ENCODE measurements at regions not wholly inside any gene's neighbourhood (a gene's known extent, or its start where the extent isn't known, plus 50 kb on each side); places are given as distances from the start of the nearest gene placed in this dataset.

- DNase-seq (ENCODE audit: low spot score) = no peak
- Histone ChIP-seq H3K9me3 (no peaks in the 10 kb centered on the region), H3K36me3 (no peaks in the 10 kb centered on the region), H3K27ac (no peak overlapping the region), H3K4me1 (replicated peaks) (no peaks in the 10 kb centered on the region), H3K27me3 (replicated peaks; ENCODE audit: insufficient read depth) (no peaks in the 10 kb centered on the region), H3K4me3 (no peak overlapping the region)
- TF ChIP-seq POLR2A (IDR thresholded peaks at IDR 0.05) (no peak), POLR2AphosphoS5 (IDR thresholded peaks at IDR 0.05) (no peak), CTCF (IDR thresholded peaks at IDR 0.05) (no peak)
- intact Hi-C loops (cut with DNase I) = no loop called here
- 66% methylated on average over 3 of the region's 3 CpGs for WGBS
Observed at GRCh38 chr10:90205340-90205739, 503.9 kb downstream of the KIF20B start.

- Histone ChIP-seq H3K9me3 (no peaks in the 10 kb centered on the region), H3K27me3 (replicated peaks; ENCODE audit: insufficient read depth) (no peaks in the 10 kb centered on the region), H3K4me3 (no peak overlapping the region), H3K36me3 (no peaks in the 10 kb centered on the region), H3K27ac (no peak overlapping the region), H3K4me1 (replicated peaks) (no peaks in the 10 kb centered on the region)
- intact Hi-C loops (cut with DNase I) = no loop called here
- 29% methylated on average over 2 of the region's 2 CpGs for WGBS
- TF ChIP-seq POLR2AphosphoS5 (IDR thresholded peaks at IDR 0.05) (no peak), CTCF (IDR thresholded peaks at IDR 0.05) (no peak), POLR2A (IDR thresholded peaks at IDR 0.05) (no peak)
- DNase-seq (ENCODE audit: low spot score) = no peak
Observed at GRCh38 chr10:90213346-90213745, 512.0 kb downstream of the KIF20B start.

- Histone ChIP-seq H3K9me3 (no peaks in the 10 kb centered on the region), H3K27ac (no peak overlapping the region), H3K36me3 (no peaks in the 10 kb centered on the region), H3K4me3 (no peak overlapping the region), H3K27me3 (replicated peaks; ENCODE audit: insufficient read depth) (no peaks in the 10 kb centered on the region), H3K4me1 (replicated peaks) (no peaks in the 10 kb centered on the region)
- DNase-seq (ENCODE audit: low spot score) = no peak
- TF ChIP-seq CTCF (IDR thresholded peaks at IDR 0.05) = no peak
- no peak for TF ChIP-seq POLR2A (IDR thresholded peaks at IDR 0.05)
- TF ChIP-seq POLR2AphosphoS5 (IDR thresholded peaks at IDR 0.05) = no peak
- intact Hi-C loops (cut with DNase I) = no loop called here
Observed at GRCh38 chr10:90218846-90219245, 517.5 kb downstream of the KIF20B start.

- DNase-seq (ENCODE audit: low spot score) = no peak
- 18% methylated on average over 4 of the region's 4 CpGs for WGBS
- no peak for TF ChIP-seq POLR2A (IDR thresholded peaks at IDR 0.05)
- no peak for TF ChIP-seq POLR2AphosphoS5 (IDR thresholded peaks at IDR 0.05)
- TF ChIP-seq CTCF (IDR thresholded peaks at IDR 0.05) = no peak
- no peaks in the 10 kb centered on the region for H3K36me3 ChIP-seq
- intact Hi-C loops (cut with DNase I) = no loop called here
- no peak overlapping the region for H3K4me3 ChIP-seq
- H3K27me3 ChIP-seq (replicated peaks; ENCODE audit: insufficient read depth) = no peaks in the 10 kb centered on the region
- H3K9me3 ChIP-seq = no peaks in the 10 kb centered on the region
- H3K4me1 ChIP-seq (replicated peaks) = no peaks in the 10 kb centered on the region
- no peak overlapping the region for H3K27ac ChIP-seq
Observed at GRCh38 chr10:90222372-90222771, 521.0 kb downstream of the KIF20B start.

GRCh38 chr10:90222939-90223338 lies 521.5 kb downstream of the KIF20B start:
- no peaks in the 10 kb centered on the region for H3K9me3 ChIP-seq
- no peaks in the 10 kb centered on the region for H3K27me3 ChIP-seq (replicated peaks; ENCODE audit: insufficient read depth)
- intact Hi-C loops (cut with DNase I) = no loop called here
- H3K4me1 ChIP-seq (replicated peaks) = no peaks in the 10 kb centered on the region
- TF ChIP-seq CTCF (IDR thresholded peaks at IDR 0.05) (no peak), POLR2A (IDR thresholded peaks at IDR 0.05) (no peak), POLR2AphosphoS5 (IDR thresholded peaks at IDR 0.05) (no peak)
- 69% methylated on average over 5 of the region's 5 CpGs for WGBS
- no peak overlapping the region for H3K27ac ChIP-seq
- no peak for DNase-seq (ENCODE audit: low spot score)
- no peaks in the 10 kb centered on the region for H3K36me3 ChIP-seq
- no peak overlapping the region for H3K4me3 ChIP-seq
